ENCODE measurements at regions not wholly inside any gene's neighbourhood (a gene's known extent, or its start where the extent isn't known, plus 50 kb on each side); places are given as distances from the start of the nearest gene placed in this dataset.

DNA sequence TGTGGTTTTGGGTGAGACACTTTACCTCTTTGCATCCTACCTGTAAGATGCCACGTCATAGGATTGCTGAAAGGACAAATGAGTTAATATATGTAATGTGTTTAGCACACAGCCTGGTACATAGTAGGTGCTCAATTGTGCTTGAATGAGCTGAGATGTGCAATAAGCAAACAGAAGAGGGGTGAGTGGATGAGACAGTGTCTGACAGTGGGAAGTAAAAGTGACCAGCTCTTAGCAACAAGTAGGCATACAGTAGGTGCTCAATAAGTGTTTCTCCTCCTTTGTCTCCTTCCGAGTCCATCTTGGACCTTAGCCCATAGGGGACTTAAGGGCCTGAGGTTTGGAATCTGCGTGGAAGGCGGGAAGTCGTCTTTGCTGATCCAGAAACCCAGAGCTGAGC, 104.7 kb downstream of the CEBPB start:
- TF ChIP-seq, protein P1, sequence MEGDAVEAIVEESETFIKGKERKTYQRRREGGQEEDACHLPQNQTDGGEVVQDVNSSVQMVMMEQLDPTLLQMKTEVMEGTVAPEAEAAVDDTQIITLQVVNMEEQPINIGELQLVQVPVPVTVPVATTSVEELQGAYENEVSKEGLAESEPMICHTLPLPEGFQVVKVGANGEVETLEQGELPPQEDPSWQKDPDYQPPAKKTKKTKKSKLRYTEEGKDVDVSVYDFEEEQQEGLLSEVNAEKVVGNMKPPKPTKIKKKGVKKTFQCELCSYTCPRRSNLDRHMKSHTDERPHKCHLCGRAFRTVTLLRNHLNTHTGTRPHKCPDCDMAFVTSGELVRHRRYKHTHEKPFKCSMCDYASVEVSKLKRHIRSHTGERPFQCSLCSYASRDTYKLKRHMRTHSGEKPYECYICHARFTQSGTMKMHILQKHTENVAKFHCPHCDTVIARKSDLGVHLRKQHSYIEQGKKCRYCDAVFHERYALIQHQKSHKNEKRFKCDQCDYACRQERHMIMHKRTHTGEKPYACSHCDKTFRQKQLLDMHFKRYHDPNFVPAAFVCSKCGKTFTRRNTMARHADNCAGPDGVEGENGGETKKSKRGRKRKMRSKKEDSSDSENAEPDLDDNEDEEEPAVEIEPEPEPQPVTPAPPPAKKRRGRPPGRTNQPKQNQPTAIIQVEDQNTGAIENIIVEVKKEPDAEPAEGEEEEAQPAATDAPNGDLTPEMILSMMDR (IDR thresholded peaks at IDR 0.05; ENCODE audit: borderline replicate concordance, insufficient read depth, low read depth, low read length), result no peak
- H3K4me3 ChIP-seq (ENCODE audit: low read depth, low read length), result no peak overlapping the region

DNA sequence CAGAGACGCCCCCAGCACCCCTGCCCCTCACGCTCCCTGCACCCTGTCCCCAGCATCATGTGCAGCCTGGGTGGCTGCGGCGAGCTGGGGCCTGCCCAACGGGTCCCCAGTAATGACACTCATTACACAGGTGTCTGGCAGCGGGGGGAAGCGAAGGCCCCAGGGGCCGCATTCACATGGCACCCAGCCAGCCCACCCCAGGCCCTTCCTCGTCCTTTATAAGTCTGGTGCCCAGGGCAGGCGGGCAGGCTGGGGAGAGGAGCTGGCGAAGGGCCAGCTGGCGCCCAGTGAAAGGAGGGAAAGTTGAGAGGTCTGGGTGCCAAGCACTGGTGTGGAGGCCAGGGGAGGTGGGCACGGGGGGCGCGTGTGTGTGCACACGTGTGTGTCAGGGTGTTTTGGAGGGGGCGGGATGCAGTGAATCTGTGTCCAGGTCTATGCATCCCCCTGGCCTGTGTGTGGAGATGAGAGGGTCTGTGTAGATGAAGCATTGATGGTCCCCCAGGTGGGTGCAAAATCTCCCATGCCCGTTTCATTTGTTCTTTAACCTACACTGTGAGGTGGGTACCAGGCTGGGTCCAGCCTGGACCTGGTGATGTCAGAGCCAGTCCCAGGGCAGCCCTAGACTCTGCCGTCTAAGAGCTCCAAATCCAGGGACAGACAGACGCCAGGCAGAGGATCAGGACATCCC, 105.3 kb downstream of the CEBPB start:
- TF ChIP-seq, protein P1 (IDR thresholded peaks at IDR 0.05; ENCODE audit: borderline replicate concordance, insufficient read depth, low read depth, low read length), result no peak

DNA sequence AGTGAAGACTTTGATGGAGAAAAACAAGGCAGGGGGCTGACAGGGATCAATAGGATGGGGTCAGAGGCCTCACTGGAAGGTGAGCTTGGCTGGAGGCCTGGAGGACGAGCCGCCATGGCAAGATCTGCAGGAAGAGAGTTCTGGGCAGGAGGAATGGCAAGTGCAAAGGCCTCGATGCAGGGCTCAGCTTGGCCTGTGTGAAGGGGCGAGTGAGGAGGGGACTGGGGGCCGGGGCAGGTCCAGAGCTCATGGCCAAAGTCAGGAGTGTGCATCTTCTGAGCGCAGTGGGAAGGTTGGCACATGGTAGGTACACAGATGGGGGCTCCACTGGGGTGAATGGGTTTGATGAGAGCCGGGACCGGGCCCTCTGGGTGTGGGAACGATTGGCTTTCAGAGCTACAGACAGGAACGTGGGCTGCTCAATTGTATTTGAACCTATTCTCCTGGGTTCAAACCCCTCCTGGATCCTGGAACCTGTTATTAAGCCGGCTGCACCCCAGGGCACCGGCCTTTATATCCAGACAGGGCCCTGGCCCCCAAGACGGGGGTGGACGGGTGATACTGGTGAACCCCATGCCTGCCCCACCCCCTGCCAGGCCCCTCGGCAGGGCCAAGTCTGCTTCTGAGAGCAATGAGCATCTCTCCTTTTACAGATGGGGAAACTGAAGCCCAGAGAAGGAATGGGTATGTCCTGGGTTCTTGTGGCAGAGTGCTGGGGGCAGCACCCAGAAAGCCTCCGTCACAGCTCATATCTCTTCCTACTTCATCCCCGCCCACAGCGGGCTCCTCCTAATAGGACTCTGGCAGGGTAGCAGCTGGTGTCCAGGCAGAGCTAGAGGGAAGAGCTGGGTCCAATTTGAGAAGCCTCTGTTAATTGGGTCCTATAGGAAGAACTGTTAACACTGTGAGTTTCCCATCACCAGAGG, 106.1 kb downstream of the CEBPB start:
- TF ChIP-seq, protein P1 (IDR thresholded peaks at IDR 0.05; ENCODE audit: borderline replicate concordance, insufficient read depth, low read depth, low read length), result no peak

More for the DNA sequence above, 105.3 kb downstream of the CEBPB start:
- H3K4me3 ChIP-seq (ENCODE audit: low read depth, low read length), result no peak overlapping the region

DNA sequence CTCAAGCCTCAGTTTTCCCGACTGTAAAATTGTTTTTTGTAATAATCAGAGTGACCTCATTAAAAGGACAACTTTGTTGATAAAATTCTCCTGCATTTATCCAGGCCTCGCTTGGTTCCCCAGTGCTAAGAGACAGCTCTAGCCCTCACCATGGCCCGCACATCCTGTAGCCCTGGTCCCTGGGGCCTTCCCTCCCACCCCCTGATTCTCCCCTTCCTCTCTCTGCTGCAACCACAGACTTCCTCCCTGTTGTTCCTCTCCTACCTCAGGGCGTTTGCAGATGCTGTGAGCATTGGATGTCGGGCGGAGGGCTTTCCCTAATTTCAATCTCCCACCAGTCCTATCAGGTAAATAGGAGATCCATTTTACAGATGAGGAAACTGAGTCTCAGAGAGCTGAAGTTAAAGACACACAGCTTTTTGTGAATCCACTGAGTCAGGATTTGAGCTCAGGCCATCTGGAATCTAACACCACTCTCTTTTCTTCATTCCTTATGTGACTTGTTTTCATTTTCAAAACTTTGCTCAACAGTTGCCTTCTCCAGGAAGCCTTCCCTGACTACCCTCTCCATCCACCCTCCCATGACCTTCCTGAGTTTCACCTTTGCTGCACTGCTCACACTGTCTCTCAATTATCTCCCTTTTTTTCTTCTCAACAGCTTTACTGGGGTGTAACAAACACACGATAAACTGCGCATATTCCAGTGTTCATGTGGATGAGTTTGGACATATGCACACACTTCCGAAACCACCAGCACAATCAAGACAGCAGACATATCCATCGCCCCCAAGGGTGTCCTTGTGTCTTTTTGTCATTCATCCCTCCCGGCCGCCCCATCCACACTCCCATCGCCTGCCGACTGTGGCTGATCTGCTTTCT, 107.1 kb downstream of the CEBPB start:
- TF ChIP-seq, protein P1 (IDR thresholded peaks at IDR 0.05; ENCODE audit: borderline replicate concordance, insufficient read depth, low read depth, low read length), result no peak

More for the DNA sequence above, 106.1 kb downstream of the CEBPB start:
- no peak overlapping the region for H3K4me3 ChIP-seq (ENCODE audit: low read depth, low read length)

DNA sequence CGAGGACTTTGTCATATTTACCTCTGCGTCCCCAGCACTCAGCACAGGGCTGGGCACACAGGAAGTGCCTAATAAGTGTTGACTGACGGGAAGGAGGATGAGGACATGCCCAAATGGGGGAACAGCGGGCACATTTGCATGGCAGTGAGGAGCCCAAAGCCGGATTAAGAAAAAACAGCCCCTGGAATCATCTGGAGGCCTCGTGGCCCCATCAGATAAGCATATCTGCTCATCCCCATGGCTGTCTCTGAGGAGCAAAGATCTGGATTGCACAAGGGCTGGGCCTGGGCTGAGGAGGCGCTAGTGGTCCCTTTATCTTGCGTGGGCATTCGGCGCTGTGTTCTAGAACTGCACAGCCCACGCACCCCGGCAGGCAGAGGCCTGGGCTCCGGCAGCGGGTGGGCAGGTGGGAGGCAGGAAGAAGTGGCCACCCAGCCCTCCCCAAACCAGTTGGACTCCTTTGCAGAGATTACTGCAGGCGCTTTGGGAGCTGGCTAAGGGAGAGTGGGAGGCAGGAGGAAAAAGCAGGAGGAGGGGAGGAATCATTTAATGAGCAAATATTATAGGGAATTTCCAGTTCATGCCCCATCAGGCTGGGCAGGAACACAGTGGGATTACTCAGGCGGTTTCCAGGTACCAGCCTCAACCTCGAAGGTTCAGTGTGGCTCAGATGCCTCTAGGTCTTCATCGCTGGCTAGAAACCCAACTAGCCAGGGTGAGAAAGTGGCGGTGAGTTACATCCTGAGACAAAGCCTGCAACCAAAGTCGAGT, 108.1 kb downstream of the CEBPB start:
- TF ChIP-seq, protein P1 (IDR thresholded peaks at IDR 0.05; ENCODE audit: borderline replicate concordance, insufficient read depth, low read depth, low read length), result no peak
- H3K4me3 ChIP-seq (ENCODE audit: low read depth, low read length), result no peak overlapping the region

More for the DNA sequence above, 107.1 kb downstream of the CEBPB start:
- H3K4me3 ChIP-seq (ENCODE audit: low read depth, low read length), result no peak overlapping the region

DNA sequence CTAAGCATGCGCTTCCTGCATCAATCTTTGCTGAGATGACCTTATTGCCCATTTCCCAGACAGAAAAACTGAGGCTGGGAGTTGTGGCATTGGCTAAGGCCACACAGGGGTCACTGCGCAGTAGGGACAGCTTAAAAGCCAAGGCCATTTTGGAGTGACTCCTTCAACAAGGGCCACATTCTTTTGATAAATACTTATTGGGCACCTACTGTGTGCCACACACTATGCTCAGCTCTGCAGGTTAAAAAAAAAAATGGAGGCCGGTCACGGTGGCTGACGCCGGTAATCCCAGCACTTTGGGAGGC, 108.6 kb downstream of the CEBPB start:
- H3K4me3 ChIP-seq (ENCODE audit: low read depth, low read length), result no peak overlapping the region
- TF ChIP-seq, protein P1 (IDR thresholded peaks at IDR 0.05; ENCODE audit: borderline replicate concordance, insufficient read depth, low read depth, low read length), result no peak

Measured in GM12875 (cell line).